SK-N-MC (cell line): ENCODE measurements at regions not wholly inside any gene's neighbourhood (a gene's known extent, or its start where the extent isn't known, plus 50 kb on each side); places are given as distances from the start of the nearest gene placed in this dataset.

Experiments
- FOXP2 ChIP-seq: optimal IDR thresholded peaks from 2 replicates; pipeline ENCODE3; 2011; ENCODE audit warnings: mild to moderate bottlenecking, moderate library complexity; ENCODE audit not compliant: insufficient read depth; ENCODE audit errors: extremely low read length, control extremely low read depth
- POLR2AphosphoS5 ChIP-seq: IDR thresholded peaks from 2 replicates; pipeline ENCODE4 v1.6.1; 2012; ENCODE audit warnings: mild to moderate bottlenecking, low read depth, low read length, borderline replicate concordance

GRCh38 chr13:110055089-110055488, 251.9 kb downstream of the COL4A1 start:
- TF ChIP-seq POLR2AphosphoS5 = no peak
- TF ChIP-seq FOXP2 = no peak
